GM04504 (cell line): ENCODE measurements at regions not wholly inside any gene's neighbourhood (a gene's known extent, or its start where the extent isn't known, plus 50 kb on each side); places are given as distances from the start of the nearest gene placed in this dataset.
"Not testable (repeated sequence)": the region's sequence is repeated elsewhere in the genome, so short reads cannot be mapped to it uniquely, and the experiment has no call there.

ENCODE experiments used
- DNase-seq: peaks from one replicate; pipeline ENCODE4 v3.0.0-alpha.2; 2012; ENCODE audit warnings: low read depth

DNA sequence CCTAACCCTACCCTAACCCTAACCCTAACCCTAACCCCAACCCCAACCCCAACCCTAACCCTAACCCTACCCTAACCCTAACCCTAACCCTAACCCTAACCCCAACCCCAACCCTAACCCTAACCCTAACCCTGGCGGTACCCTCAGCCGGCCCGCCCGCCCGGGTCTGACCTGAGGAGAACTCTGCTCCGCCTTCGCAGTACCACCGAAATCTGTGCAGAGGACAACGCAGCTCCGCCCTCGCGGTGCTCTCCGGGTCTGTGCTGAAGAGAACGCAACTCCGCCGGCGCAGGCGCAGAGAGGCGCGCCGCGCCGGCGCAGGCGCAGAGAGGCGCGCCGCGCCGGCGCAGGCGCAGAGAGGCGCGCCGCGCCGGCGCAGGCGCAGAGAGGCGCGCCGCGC, 56.1 kb upstream of the IQSEC3 start:
- not testable (repeated sequence) for DNase-seq

DNA sequence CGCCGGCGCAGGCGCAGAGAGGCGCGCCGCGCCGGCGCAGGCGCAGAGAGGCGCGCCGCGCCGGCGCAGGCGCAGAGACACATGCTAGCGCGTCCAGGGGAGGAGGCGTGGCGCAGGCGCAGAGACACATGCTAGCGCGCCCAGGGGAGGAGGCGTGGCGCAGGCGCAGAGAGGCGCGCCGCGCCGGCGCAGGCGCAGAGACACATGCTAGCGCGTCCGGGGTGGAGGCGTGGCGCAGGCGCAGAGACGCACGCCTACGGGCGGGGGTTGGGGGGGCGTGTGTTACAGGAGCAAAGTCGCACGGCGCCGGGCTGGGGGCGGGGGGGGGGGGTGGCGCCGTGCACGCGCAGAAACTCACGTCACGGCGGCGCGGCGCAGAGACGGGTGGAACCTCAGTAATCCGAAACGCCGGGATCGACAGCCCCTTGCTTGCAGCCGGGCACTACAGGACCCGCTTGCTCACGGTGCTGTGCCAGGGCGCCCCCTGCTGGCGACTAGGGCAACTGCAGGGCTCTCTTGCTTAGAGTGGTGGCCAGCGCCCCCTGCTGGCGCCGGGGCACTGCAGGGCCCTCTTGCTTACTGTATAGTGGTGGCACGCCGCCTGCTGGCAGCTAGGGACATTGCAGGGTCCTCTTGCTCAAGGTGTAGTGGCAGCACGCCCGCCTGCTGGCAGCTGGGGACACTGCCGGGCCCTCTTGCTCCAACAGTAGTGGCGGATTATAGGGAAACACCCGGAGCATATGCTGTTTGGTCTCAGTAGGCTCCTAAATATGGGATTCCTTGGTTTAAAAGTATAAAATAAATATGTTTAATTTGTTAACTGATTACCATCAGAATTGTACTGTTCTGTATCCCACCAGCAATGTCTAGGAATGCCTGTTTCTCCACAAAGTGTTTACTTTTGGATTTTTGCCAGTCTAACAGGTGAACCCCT, 55.4 kb upstream of the IQSEC3 start:
- DNase-seq, result not testable (repeated sequence)

DNA sequence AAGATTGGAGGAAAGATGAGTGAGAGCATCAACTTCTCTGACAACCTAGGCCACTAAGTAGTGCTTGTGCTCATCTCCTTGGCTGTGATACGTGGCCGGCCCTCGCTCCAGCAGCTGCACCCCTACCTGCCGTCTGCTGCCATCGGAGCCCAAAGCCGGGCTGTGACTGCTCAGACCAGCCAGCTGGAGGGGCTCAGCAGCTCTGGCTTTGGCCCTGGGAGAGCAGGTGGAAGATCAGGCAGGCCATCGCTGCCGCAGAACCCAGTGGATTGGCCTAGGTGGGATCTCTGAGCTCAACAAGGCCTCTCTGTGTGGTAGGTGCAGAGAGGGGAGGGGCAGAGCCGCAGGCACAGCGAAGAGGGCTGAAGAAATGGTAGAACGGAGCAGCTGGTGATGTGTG, 54.3 kb upstream of the IQSEC3 start:
- not testable (repeated sequence) for DNase-seq

DNA sequence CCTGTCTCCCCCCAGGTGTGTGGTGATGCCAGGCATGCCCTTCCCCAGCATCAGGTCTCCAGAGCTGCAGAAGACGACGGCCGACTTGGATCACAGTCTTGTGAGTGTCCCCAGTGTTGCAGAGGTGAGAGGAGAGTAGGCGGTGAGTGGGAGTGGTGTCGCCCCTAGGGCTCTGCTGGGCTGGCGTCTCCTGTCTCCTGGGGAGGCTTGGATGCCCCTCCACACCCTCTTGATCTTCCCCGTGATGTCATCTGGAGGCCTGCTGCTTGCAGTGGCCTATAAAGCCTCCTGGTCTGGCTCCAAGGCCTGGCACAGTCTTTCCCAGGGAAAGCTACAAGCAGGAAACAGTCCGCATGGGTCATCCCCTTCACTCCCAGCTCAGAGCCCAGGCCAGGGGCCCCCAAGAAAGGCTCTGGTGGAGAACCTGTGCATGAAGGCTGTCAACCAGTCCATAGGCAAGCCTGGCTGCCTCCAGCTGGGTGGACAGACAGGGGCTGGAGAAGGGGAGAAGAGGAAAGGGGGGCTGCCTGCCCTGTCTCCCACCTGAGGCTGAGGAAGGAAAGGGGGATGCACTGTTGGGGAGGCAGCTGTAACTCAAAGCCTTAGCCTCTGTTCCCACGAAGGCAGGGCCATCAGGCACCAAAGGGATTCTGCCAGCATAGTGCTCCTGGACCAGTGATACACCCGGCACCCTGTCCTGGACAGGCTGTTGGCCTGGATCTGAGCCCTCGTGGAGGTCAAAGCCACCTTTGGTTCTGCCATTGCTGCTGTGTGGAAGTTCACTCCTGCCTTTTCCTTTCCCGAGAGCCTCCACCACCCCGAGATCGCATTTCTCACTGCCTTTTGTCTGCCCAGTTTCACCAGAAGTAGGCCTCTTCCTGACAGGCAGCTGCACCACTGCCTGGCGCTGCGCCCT, 53.6 kb upstream of the IQSEC3 start:
- DNase-seq, result peak; percentile 9

DNA sequence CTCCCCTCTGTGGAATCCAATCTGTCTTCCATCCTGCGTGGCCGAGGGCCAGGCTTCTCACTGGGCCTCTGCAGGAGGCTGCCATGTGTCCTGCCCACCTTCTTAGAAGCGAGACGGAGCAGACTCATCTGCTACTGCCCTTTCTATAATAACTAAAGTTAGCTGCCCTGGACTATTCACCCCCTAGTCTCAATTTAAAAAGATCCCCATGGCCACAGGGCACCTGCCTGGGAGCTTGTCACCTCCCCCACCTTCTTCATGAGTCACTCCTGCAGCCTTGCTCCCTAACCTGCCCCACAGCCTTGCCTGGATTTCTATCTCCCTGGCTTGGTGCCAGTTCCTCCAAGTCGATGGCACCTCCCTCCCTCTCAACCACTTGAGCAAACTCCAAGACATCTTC, 52.7 kb upstream of the IQSEC3 start:
- DNase-seq, result not testable (repeated sequence)

DNA sequence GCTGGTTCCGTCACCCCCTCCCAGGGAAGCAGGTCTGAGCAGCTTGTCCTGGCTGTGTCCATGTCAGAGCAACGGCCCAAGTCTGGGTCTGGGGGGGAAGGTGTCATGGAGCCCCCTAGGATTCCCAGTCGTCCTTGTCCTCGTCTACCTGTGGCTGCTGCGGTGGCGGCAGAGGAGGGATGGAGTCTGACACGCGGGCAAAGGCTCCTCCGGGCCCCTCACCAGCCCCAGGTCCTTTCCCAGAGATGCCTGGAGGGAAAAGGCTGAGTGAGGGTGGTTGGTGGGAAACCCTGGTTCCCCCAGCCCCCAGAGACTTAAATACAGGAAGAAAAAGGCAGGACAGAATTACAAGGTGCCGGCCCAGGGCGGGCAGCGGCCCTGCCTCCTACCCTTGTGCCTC, 51.9 kb upstream of the IQSEC3 start:
- not testable (repeated sequence) for DNase-seq

DNA sequence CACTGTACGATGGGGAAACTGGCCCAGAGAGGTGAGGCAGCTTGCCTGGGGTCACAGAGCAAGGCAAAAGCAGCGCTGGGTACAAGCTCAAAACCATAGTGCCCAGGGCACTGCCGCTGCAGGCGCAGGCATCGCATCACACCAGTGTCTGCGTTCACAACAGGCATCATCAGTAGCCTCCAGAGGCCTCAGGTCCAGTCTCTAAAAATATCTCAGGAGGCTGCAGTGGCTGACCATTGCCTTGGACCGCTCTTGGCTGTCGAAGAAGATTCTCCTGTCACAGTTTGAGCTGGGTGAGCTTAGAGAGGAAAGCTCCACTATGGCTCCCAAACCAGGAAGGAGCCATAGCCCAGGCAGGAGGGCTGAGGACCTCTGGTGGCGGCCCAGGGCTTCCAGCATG, 51.2 kb upstream of the IQSEC3 start:
- DNase-seq, result not testable (repeated sequence)

DNA sequence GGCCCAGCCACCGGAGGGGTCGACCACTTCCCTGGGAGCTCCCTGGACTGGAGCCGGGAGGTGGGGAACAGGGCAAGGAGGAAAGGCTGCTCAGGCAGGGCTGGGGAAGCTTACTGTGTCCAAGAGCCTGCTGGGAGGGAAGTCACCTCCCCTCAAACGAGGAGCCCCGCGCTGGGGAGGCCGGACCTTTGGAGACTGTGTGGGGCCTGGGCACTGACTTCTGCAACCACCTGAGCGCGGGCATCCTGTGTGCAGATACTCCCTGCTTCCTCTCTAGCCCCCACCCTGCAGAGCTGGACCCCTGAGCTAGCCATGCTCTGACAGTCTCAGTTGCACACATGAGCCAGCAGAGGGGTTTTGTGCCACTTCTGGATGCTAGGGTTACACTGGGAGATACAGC, 50.5 kb upstream of the IQSEC3 start:
- not testable (repeated sequence) for DNase-seq

DNA sequence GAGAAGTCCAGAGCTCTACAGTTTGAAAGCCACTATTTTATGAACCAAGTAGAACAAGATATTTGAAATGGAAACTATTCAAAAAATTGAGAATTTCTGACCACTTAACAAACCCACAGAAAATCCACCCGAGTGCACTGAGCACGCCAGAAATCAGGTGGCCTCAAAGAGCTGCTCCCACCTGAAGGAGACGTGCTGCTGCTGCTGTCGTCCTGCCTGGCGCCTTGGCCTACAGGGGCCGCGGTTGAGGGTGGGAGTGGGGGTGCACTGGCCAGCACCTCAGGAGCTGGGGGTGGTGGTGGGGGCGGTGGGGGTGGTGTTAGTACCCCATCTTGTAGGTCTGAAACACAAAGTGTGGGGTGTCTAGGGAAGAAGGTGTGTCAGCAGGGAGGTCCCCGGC, 50.0 kb upstream of the IQSEC3 start:
- not testable (repeated sequence) for DNase-seq
